Cardiac muscle cell (in vitro differentiated cells and primary cell): ENCODE measurements at regions not wholly inside any gene's neighbourhood (a gene's known extent, or its start where the extent isn't known, plus 50 kb on each side); places are given as distances from the start of the nearest gene placed in this dataset.

Experiments
- DNase-seq, 2 donors: peaks; one replicate each; pipeline versions ENCODE4 v3.0.0 to v3.0.0-alpha.2; 2010 to 2017; ENCODE audit warnings: low read depth in 1 of 2, low spot score in 1 of 2
- H3K27ac ChIP-seq: fragments of 200-600 bp; sonication (generic); 2 replicates; pipeline ENCODE4 v1.5.1; 2016
- H3K27me3 ChIP-seq: fragments of 200-600 bp; sonication (generic); 2 replicates; pipeline ENCODE4 v1.6.0; 2016; ENCODE audit warnings: control low read depth
- H3K36me3 ChIP-seq: fragments of 200-600 bp; sonication (generic); 2 replicates; pipeline ENCODE4 v1.5.1; 2016; ENCODE audit warnings: control low read depth
- H3K4me1 ChIP-seq: fragments of 200-600 bp; sonication (generic); 2 replicates; pipeline ENCODE4 v1.8.1; 2017; ENCODE audit warnings: low read depth, mild to moderate bottlenecking, mixed run types
- H3K4me3 ChIP-seq: fragments of 200-600 bp; sonication (generic); 2 replicates; pipeline ENCODE4 v1.5.1; 2016; ENCODE audit warnings: mild to moderate bottlenecking
- H3K9me3 ChIP-seq: fragments of 200-600 bp; sonication (generic); 2 replicates; pipeline ENCODE4 v1.5.1; 2017; ENCODE audit warnings: low read depth, mild to moderate bottlenecking, control low read depth
- TF ChIP-seq, protein P1 (sequence below): IDR thresholded peaks from 2 replicates; pipeline ENCODE4 v1.5.1; 2012; ENCODE audit warnings: low read depth, mild to moderate bottlenecking, low read length

DNA sequence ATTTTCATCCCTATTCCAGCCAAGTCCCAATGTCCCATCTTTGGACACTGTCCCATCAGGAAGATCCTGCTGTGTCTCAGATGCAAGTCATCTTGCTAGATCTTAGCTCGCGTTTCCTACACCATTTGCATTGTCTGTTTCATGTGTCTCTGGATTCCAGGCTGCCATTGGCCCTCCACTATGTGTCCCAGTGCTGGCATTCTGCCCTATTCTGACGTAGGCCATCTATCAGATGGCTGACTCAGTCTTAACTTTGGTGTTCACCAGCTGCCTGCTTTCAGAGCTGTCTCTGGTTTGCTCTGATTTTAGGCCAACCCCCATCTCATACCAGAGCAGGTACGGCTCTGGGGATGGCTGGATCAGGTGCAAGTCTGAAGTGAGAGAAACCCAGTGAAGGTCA is 300.9 kb upstream of the ASIC2 start:
- H3K9me3 ChIP-seq, result no peaks in the 10 kb centered on the region
- H3K4me3 ChIP-seq, result no peak overlapping the region
- no peak overlapping the region for H3K27ac ChIP-seq
- DNase-seq, result no peak
- H3K27me3 ChIP-seq, result no peaks in the 10 kb centered on the region
- no peaks in the 10 kb centered on the region for H3K4me1 ChIP-seq
- TF ChIP-seq, protein P1, sequence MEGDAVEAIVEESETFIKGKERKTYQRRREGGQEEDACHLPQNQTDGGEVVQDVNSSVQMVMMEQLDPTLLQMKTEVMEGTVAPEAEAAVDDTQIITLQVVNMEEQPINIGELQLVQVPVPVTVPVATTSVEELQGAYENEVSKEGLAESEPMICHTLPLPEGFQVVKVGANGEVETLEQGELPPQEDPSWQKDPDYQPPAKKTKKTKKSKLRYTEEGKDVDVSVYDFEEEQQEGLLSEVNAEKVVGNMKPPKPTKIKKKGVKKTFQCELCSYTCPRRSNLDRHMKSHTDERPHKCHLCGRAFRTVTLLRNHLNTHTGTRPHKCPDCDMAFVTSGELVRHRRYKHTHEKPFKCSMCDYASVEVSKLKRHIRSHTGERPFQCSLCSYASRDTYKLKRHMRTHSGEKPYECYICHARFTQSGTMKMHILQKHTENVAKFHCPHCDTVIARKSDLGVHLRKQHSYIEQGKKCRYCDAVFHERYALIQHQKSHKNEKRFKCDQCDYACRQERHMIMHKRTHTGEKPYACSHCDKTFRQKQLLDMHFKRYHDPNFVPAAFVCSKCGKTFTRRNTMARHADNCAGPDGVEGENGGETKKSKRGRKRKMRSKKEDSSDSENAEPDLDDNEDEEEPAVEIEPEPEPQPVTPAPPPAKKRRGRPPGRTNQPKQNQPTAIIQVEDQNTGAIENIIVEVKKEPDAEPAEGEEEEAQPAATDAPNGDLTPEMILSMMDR, result no peak
- H3K36me3 ChIP-seq, result no peaks in the 10 kb centered on the region

DNA sequence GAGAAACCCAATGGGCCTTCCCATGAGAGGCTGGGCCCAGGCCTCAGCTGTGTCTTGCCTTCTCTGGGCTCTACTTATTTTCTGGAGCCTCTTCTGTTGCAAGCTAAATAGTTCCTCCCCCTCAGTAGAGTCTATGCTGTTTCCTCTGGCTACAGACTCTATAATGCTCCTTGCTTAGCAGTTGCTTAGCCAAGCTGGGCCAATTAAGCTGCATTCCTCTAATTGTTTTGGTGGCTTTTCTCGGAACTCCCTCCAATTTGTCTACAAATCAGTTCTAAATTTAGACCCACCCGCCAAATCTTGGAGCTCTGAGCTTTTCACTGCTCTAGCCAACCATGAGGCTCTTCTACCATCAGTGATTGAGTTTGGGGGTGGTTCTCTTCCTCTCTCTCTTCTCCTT is 302.7 kb upstream of the ASIC2 start:
- H3K27ac ChIP-seq, result no peak overlapping the region
- H3K27me3 ChIP-seq, result no peaks in the 10 kb centered on the region
- no peak overlapping the region for H3K4me3 ChIP-seq
- DNase-seq, result no peak
- H3K36me3 ChIP-seq, result no peaks in the 10 kb centered on the region
- H3K9me3 ChIP-seq, result no peaks in the 10 kb centered on the region
- TF ChIP-seq, protein P1, result no peak
- no peaks in the 10 kb centered on the region for H3K4me1 ChIP-seq

DNA sequence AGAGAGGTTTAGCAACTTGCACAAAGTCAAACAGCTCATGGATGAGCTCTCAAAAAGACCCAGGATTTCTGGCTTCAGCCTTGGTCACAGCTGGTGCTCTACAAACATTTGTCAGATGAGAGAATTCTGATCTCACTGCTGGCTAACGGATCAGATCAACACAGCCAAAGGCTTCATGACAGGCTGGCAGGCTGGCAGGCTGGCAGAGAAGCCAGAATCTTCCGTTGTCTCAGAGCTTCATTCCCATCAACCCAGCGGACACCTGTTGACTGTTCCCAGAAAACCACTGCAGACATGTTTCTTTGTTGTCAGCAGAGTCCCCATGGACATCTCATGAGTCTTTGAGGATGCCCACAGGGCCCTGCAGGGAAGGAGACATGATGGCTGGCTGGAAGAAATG is 303.8 kb upstream of the ASIC2 start:
- H3K4me3 ChIP-seq, result no peak overlapping the region
- TF ChIP-seq, protein P1, result no peak
- H3K27me3 ChIP-seq, result no peaks in the 10 kb centered on the region
- H3K9me3 ChIP-seq, result no peaks in the 10 kb centered on the region
- no peak for DNase-seq
- H3K4me1 ChIP-seq, result no peaks in the 10 kb centered on the region
- H3K36me3 ChIP-seq, result no peaks in the 10 kb centered on the region
- H3K27ac ChIP-seq, result no peak overlapping the region

DNA sequence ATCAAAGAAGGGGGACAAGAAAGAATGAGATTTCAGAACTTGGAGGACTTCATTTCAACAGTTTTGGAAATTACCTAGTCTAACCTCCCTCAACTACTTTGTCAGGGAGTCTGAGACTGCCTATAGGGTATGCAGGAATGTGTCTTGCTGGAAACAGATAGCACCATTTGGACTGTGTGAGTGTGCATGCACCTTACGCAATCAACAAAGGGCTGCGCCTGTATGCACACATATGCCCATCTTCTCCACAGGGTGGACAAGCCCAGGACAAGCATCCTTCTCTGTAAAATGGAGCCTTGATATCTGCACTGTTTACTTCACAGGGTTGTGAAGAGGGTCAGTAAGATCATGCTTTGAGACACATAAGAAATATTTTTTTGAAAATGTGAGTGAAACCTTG is 305.7 kb upstream of the ASIC2 start:
- Histone ChIP-seq H3K9me3 (no peaks in the 10 kb centered on the region), H3K4me3 (no peak overlapping the region), H3K27ac (no peak overlapping the region), H3K4me1 (no peaks in the 10 kb centered on the region), H3K27me3 (no peaks in the 10 kb centered on the region), H3K36me3 (no peaks in the 10 kb centered on the region)
- TF ChIP-seq, protein P1, result no peak
- DNase-seq, result no peak

DNA sequence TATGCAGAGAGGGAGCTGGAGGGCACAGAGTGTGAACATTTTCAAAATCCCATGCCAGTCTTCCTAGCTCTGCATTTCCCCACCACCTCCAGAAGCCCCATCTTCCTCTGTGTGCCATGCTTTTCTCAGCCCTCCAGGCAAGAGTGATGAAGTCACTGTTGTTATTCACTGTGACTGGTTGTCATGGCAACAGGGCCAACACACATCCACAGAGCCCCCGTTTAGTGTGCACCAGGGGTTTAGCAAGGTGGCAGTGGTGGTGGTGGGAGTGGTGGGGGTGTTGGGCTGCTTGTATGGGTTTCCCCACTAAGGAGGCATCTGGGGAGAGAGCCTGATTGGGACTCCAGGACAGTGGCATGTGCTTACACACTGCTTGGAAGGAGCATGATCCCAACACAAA is 309.9 kb upstream of the ASIC2 start:
- no peak for DNase-seq
- H3K36me3 ChIP-seq, result no peaks in the 10 kb centered on the region
- H3K27me3 ChIP-seq, result no peaks in the 10 kb centered on the region
- H3K4me1 ChIP-seq, result no peaks in the 10 kb centered on the region
- no peak overlapping the region for H3K4me3 ChIP-seq
- H3K27ac ChIP-seq, result no peak overlapping the region
- TF ChIP-seq, protein P1, result no peak
- H3K9me3 ChIP-seq, result no peaks in the 10 kb centered on the region

DNA sequence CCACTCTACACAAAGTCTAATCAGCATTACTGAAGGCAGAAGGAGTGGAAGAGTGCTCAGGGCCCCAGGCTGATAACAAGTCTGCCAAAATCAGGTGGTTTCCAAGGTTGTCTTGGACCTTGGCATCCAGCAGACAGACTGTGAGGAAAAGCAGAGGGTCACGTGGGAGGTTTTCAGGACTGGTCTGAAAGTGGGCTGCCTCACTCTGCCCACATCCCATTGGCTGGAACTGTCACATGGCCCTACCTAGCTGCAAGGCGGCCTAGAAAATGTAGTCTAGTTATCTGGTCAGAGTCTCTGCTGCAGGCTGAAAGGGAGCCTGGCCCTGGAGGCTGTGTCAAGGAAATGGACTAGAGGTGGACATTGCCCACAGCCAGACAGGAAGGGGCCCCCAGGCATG is 310.7 kb upstream of the ASIC2 start:
- TF ChIP-seq, protein P1, result no peak
- DNase-seq, result peak in 1 of 2 donors; percentile 12
- Histone ChIP-seq H3K4me3 (no peak overlapping the region), H3K27ac (no peak overlapping the region), H3K9me3 (no peaks in the 10 kb centered on the region), H3K27me3 (no peaks in the 10 kb centered on the region), H3K4me1 (no peaks in the 10 kb centered on the region), H3K36me3 (no peaks in the 10 kb centered on the region)
